EL (cell line): ENCODE measurements at regions not wholly inside any gene's neighbourhood (a gene's known extent, or its start where the extent isn't known, plus 50 kb on each side); places are given as distances from the start of the nearest gene placed in this dataset.
A peak's percentile ranks its signal among the peaks of the same experiment; 100 is the strongest.
"Not testable (repeated sequence)": the region's sequence is repeated elsewhere in the genome, so short reads cannot be mapped to it uniquely, and the experiment has no call there.

Experiments
- DNase-seq: peaks from one replicate; pipeline ENCODE4 v3.0.0-alpha.2; 2016

GRCh38 chr3:176302271-176302670 is 895.0 kb downstream of the TBL1XR1 start:
- DNase-seq = no peak

GRCh38 chr3:176296066-176296597 is 901.1 kb downstream of the TBL1XR1 start:
- no peak for DNase-seq

- peak; percentile 24 for DNase-seq
Measured at GRCh38 chr3:176293276-176293675, 904.0 kb downstream of the TBL1XR1 start.

GRCh38 chr3:176286476-176287085 is 910.7 kb downstream of the TBL1XR1 start:
- peak; percentile 13 for DNase-seq

GRCh38 chr3:176275538-176275937 is 921.7 kb downstream of the TBL1XR1 start:
- no peak for DNase-seq

GRCh38 chr3:176275113-176275512 is 922.2 kb downstream of the TBL1XR1 start:
- DNase-seq = no peak

- DNase-seq = no peak
Measured at GRCh38 chr3:176274161-176274560, 923.1 kb downstream of the TBL1XR1 start.

GRCh38 chr3:176262071-176262470 is 935.2 kb downstream of the TBL1XR1 start:
- no peak for DNase-seq

- no peak for DNase-seq
Measured at GRCh38 chr3:176247191-176247590, 950.1 kb downstream of the TBL1XR1 start.

GRCh38 chr3:176219970-176220369 is 977.3 kb downstream of the TBL1XR1 start:
- no peak for DNase-seq

GRCh38 chr3:176214758-176215157 is 982.5 kb downstream of the TBL1XR1 start:
- no peak for DNase-seq

- DNase-seq = not testable (repeated sequence)
Measured at GRCh38 chr3:176213314-176213713, 984.0 kb downstream of the TBL1XR1 start.

- no peak for DNase-seq
Measured at GRCh38 chr3:176208915-176209314, 988.4 kb downstream of the TBL1XR1 start.

- no peak for DNase-seq
Measured at GRCh38 chr3:176208283-176208682, 989.0 kb downstream of the TBL1XR1 start.

- no peak for DNase-seq
Measured at GRCh38 chr3:176206809-176207208, 990.5 kb downstream of the TBL1XR1 start.

GRCh38 chr3:176202652-176203051 is 994.6 kb downstream of the TBL1XR1 start:
- no peak for DNase-seq

GRCh38 chr3:176193032-176193730 is 1004.1 kb downstream of the TBL1XR1 start:
- no peak for DNase-seq

- no peak for DNase-seq
Measured at GRCh38 chr3:176190755-176191154, 1006.5 kb downstream of the TBL1XR1 start.

GRCh38 chr3:176183181-176183580 is 1014.1 kb downstream of the TBL1XR1 start:
- DNase-seq = no peak

- DNase-seq = no peak
Measured at GRCh38 chr3:176174060-176174459, 1023.2 kb downstream of the TBL1XR1 start.

- no peak for DNase-seq
Measured at GRCh38 chr3:176172492-176172891, 1024.8 kb downstream of the TBL1XR1 start.

GRCh38 chr3:176167272-176167671 is 1030.0 kb downstream of the TBL1XR1 start:
- DNase-seq = no peak

GRCh38 chr3:176160997-176161396 is 1036.3 kb downstream of the TBL1XR1 start:
- no peak for DNase-seq

GRCh38 chr3:176159796-176160195 is 1037.5 kb downstream of the TBL1XR1 start:
- DNase-seq = peak; percentile 50
